Skin epidermis (tissue), 12 donors: ENCODE measurements at regions not wholly inside any gene's neighbourhood (a gene's known extent, or its start where the extent isn't known, plus 50 kb on each side); places are given as distances from the start of the nearest gene placed in this dataset.

Source experiments
- H3K27ac ChIP-seq, 21 experiments: fragments of 200-600 bp; sonication (generic) in 11 of 21; one replicate each; pipeline ENCODE4 v1.5.0; 2020; ENCODE audit warnings: mild to moderate bottlenecking in 3 of 21, inconsistent platforms in 2 of 21, moderate library complexity in 2 of 21
- H3K4me3 ChIP-seq, 7 experiments: fragments of 200-600 bp; sonication (generic) in 2 of 7; one replicate each; pipeline ENCODE4 v1.5.0; 2020; ENCODE audit warnings: inconsistent platforms in 2 of 7, mild to moderate bottlenecking in 2 of 7, moderate library complexity in 1 of 7

GRCh38 chr1:187078321-187078720 lies 249.6 kb downstream of the PLA2G4A start:
- no peak overlapping the region for H3K27ac ChIP-seq
- no peak overlapping the region for H3K4me3 ChIP-seq

DNA sequence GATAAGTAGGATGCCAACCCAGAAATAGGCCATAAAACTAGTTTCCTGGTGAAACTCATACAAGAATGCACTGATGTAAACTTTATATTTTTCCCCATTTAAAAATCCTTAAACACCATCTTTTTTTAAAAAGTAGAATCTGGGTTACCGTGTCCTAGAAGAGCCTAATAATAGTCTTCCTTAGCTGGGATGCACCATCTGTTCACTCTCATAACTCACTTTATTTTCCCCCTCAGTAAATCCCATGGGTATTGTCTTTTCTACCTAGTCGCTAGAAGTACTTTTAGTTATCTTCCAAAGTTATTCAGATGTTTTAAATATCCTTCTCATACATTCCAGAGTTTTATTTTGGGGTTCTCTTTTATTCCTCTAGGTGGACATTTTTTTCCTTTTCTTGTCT lies 250.2 kb downstream of the PLA2G4A start:
- H3K27ac ChIP-seq = no peak overlapping the region
- H3K4me3 ChIP-seq = no peak overlapping the region

DNA sequence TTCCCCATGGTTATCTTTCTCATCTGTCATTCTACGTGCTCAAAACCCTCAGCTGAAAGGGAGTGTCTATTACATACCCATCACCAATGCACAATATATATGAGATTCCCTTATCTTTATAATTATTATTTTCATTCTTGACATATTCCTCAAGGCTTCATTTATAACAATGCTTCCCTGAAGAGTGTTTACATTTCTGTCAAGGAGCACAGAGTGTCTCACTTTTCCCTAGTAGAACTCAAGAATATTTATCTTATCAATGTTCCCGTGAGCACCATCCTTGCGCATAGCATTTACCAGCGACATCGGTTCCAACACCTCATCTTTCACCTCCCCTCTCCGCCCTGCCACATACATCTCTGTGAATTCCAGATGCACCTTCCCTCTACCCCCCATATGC lies 250.6 kb downstream of the PLA2G4A start:
- Histone ChIP-seq H3K4me3 (no peak overlapping the region), H3K27ac (no peak overlapping the region)

- no peak overlapping the region for H3K4me3 ChIP-seq
- H3K27ac ChIP-seq = no peak overlapping the region
Observed at GRCh38 chr1:187091666-187092065, 262.9 kb downstream of the PLA2G4A start.

DNA sequence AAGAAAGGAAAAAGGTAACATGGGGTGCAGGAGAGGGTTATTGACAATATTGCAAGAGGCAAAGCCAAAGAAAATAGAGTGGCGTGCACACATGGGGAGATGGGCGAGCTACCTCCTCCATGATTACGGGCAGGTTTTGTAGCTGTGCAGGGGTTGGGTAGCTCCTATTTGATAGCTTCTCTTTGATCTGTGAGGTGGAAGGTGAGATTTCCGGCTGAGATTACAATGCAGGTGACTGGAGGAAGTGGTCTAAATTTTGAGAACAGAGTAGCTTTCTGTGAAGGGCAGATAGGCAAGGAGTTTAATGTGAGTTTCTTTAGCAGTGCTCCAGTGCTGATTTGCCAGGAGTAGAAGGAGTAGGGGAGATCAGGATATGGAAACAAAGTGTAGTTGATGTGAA lies 263.4 kb downstream of the PLA2G4A start:
- Histone ChIP-seq H3K27ac (peak overlapping the region in 1 of 21 experiments; percentile 51), H3K4me3 (no peak overlapping the region)

DNA sequence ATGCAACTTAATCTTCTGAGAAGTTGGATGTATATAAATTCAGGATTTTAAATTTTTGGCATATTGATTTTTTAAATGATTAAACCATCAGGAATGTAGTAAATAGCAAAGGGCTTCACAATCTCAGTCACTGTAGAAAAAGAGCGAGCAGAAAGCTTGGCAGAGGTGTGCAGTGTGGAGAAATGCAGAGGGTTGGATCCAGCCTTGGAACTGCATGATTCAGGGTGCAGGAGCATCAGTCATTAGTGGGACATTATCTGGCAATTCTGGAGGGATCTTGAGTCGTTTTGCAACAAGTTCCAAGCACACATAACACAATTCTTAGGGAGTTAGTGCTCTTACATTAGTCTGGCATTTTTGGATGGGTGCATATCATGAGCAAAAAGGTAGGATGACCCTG lies 267.9 kb downstream of the PLA2G4A start:
- H3K27ac ChIP-seq = no peak overlapping the region
- H3K4me3 ChIP-seq = no peak overlapping the region

- no peak overlapping the region for H3K27ac ChIP-seq
- H3K4me3 ChIP-seq = no peak overlapping the region
Observed at GRCh38 chr1:187110351-187110750, 281.6 kb downstream of the PLA2G4A start.

DNA sequence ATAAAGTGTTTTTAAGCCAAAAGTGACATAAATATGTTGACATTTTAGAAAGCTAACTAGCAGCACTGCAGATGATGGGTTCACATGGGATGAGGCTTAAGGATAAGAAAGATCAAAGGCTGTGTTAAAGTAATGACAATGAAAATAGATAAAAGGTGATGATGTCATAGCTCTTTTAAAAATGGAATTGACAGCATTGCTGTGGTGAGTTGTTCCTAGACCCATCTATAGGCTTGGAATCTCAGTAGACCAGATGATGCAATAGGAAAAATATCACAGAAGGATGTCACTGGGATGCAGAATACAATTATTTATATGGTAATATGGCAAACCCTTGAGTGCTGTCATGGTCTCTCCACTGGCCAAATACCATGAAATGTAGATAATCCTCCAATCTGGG lies 286.0 kb downstream of the PLA2G4A start:
- no peak overlapping the region for H3K27ac ChIP-seq
- no peak overlapping the region for H3K4me3 ChIP-seq

DNA sequence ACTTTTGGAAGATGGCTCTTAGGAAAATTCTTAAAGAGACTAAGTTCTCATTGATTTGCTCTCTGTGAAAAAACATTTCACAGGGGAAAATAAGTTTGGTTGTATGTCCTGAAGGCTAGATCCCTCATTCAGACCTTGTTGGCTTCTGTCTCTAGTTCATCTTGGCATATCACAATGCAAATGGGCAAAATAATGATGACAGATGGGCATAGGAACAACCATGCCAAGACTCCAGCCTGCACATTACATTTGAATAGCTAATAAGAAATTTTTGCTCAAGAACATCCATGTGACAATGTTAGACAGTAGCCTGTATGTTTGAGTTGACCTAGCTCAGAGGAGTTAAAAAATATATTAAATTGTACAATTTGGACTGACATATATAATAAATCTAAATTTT lies 292.9 kb downstream of the PLA2G4A start:
- Histone ChIP-seq H3K27ac (no peak overlapping the region), H3K4me3 (no peak overlapping the region)

DNA sequence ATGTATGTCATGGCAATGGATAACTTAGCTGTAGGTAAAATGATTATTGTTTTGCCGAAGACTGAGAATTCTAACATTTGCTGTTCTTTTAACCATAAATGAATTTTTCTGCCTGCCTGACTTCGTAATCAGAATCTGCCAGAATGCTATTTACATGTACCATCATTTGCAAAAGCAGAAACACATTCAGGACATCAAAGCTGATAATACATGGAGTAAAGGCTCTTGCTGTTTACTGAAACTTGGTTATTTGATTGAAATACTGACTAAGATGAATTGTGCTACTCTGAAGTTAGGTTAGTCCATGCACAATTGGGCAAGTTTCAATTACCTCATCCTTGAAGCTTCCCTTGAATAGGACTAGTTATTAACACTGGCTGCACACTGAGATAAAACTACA lies 293.8 kb downstream of the PLA2G4A start:
- no peak overlapping the region for H3K4me3 ChIP-seq
- H3K27ac ChIP-seq = no peak overlapping the region

DNA sequence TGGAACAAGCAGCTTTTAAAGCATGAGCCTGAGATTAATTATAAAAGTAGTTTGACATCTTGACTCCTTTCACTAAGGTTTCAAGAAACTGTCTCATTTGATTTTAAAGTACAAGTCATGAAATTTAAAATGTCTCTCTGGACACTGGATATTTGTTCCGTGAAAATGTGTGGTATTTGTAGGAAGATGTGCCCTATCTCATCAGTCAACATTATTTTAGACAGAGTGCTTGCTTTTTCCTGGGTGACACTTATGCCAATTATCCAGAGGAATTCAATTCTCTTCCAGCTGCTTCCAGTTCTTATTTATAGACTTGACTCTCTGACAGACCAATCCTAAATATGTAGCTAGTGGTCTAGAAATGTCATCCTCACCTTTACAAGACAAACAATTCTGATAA lies 300.4 kb downstream of the PLA2G4A start:
- Histone ChIP-seq H3K27ac (no peak overlapping the region), H3K4me3 (no peak overlapping the region)

GRCh38 chr1:187143783-187144182 lies 315.0 kb downstream of the PLA2G4A start:
- no peak overlapping the region for H3K4me3 ChIP-seq
- H3K27ac ChIP-seq = no peak overlapping the region

DNA sequence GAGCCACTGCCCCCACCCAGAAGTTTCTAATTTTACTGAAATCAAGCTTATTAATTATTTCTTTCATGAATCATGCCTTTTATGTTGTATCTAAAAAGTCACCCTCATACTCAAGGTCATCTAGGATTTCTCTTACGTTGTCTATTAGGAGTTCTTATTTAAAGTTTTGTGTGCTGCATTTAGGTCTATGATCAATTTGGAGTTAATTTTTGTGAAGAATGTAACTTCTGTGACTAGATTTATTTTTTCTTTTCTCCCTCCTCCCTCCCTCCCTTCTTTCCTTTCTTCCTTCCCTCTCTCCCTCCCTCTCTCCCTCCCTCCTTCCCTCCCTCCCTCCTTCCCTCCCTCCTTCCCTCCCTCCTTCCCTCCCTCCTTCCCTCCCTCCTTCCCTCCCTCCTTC lies 317.6 kb downstream of the PLA2G4A start:
- H3K4me3 ChIP-seq = no peak overlapping the region
- H3K27ac ChIP-seq = no peak overlapping the region

DNA sequence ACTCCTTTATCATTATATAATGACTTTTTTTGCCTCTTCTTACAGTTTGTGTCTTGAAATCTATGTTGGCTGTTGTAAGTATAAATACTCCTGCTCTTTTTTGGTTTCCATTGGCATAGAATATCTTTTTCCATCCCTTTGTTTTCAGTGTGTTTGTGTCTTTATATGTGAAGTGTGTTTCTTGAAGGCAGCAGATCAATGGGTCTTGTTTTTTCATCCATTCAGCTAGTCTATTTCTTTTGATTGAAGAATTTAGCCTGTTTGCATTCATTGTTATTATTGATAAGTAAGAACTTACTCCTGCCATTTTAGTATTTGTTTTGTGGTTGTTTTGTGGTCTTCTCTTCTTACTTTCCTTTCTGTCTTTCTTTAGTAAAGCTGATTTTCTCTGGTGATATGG lies 322.8 kb downstream of the PLA2G4A start:
- no peak overlapping the region for H3K27ac ChIP-seq
- no peak overlapping the region for H3K4me3 ChIP-seq

DNA sequence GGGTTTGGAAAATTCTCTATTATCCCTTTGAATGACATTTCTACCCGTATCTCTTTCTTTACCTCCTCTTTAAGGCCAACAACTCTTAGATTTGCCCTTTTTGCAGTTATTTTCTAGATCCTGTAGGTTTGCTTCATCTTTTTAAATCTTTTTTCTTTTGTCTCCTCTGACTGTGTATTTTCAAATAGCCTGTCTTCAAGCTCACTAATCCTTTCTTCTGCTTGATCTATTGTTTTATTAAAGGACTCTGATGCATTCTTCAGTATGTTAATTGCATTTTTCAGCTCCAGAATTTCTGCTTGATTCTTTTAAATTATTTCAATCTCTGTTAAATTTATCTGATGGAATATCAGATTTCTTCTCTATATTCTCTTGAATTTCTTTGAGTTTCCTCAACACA lies 324.3 kb downstream of the PLA2G4A start:
- Histone ChIP-seq H3K4me3 (no peak overlapping the region), H3K27ac (no peak overlapping the region)

DNA sequence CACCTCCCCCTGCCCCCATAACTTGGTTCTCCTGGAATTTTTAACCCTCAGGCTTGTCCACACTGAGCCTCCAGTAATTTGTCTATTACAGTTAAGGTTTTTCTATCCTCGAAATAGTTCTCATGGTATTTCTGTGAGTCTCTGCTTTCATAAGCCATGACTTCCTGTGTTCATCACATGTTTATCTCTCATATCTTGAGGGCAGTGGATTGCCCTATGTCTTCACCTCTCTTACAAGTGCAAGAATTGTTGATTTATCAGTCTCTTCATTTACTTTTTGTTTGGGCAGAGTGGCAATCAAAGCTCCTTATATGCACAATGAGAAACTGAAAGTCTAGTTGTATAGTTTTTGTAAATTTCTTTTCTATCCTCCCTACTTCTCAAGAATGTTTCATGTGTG lies 328.4 kb downstream of the PLA2G4A start:
- Histone ChIP-seq H3K4me3 (no peak overlapping the region), H3K27ac (no peak overlapping the region)

DNA sequence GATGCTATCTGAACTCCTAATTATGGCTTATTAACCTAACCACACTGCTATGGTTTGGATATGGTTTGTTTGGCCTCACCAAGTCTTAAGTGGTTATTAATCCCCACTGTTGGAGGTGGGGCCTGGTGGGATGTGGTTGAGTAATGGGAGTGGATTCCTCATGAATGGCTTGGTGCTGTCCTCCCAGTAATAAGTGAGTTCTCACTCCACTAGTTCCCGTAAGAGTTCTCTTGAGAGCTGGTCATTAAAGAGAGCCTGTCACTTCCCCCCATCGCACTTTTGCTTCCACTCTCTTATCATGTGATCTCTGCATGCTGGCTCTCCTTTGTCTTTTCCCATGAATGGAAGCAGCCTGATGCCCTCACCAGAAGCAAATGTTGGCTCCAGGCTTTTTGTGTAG lies 328.8 kb downstream of the PLA2G4A start:
- Histone ChIP-seq H3K4me3 (no peak overlapping the region), H3K27ac (no peak overlapping the region)

- H3K27ac ChIP-seq = no peak overlapping the region
- no peak overlapping the region for H3K4me3 ChIP-seq
Observed at GRCh38 chr1:187167555-187167954, 338.8 kb downstream of the PLA2G4A start.

DNA sequence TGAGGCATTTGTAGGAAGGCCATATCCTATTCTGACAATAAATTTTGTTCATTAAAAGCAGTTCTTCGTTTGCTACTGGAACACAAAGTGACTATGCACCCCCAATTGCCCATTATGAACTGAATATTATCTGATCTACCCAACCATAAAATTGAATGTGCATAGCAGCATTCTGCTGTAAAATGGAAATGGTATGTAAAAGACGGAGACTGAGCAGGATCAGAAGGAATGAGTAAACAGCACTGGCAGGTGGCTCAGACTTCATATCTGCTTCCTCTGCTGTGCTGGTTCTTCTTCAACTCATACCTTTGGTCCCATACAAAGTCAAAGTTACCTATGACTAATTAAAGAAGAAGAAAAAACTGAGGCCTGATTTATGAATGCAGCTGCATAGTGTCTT lies 339.5 kb downstream of the PLA2G4A start:
- no peak overlapping the region for H3K4me3 ChIP-seq
- no peak overlapping the region for H3K27ac ChIP-seq

GRCh38 chr1:187185389-187185788 lies 356.6 kb downstream of the PLA2G4A start:
- Histone ChIP-seq H3K27ac (no peak overlapping the region), H3K4me3 (no peak overlapping the region)

- Histone ChIP-seq H3K27ac (no peak overlapping the region), H3K4me3 (no peak overlapping the region)
Observed at GRCh38 chr1:187197685-187198084, 368.9 kb downstream of the PLA2G4A start.

DNA sequence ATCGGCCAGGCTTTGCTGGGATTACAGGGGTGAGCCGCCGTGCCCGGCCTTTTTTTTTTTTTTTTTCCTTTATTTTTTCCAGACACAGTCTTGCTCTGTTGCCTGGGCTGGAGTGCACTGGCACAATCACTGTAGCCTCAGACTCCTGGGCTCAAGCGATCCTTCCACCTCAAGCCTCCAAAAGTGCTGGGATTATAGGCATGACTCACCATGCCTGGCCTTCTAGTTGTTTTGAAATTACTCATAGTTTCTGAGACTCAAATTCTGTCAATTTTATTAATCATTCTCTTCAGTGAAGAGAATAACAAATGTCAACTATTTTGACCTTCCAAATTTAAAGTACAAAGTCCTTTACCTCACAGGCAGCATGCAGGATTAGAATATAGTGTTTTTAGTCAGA lies 374.5 kb downstream of the PLA2G4A start:
- H3K27ac ChIP-seq = no peak overlapping the region
- H3K4me3 ChIP-seq = no peak overlapping the region

DNA sequence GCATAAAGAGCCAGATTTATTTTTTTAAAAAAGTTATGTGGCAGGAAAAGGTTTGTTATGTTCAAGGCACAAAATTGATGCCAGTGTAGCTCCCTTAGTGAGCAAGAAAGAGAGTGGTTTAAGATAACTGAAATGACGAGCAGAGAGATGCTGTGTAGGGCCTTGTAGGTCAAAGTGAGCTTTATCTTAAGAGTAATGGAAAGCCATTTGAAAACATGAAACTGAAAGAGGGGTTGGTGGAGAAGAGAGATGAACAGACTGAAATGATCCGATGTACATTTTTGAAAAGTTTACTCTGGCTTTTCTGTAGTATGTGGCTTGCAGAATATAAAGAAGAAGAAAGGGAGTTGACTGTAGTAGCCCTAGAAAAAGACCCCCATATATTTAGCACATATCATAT lies 383.6 kb downstream of the PLA2G4A start:
- Histone ChIP-seq H3K4me3 (no peak overlapping the region), H3K27ac (no peak overlapping the region)
